ENCODE measurements at regions not wholly inside any gene's neighbourhood (a gene's known extent, or its start where the extent isn't known, plus 50 kb on each side); places are given as distances from the start of the nearest gene placed in this dataset.
"Not testable (repeated sequence)": the region's sequence is repeated elsewhere in the genome, so short reads cannot be mapped to it uniquely, and the experiment has no call there.

DNA sequence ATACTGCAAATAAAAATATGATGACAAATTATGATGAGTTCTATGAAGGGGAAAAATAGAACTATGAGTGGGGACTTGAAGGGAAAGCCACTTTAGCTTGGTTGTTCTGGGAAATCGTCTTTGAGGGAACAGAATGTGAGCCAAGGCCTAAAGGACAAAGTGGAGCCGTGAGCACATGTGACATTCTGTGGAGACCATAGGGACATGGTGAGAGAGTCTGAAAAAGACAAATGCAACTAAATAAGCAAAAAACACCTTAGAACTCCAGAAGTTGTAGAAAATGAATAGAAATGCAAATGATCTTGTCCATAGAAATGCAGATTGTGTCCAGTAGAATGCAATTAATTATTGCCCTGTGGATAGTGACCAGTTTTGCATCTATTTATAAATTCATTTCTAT lies 86.8 kb upstream of the ANKRD10 start:
- Mint-ChIP-seq H3K9me3 (ENCODE audit: low read depth) (no peaks in the 10 kb centered on the region), H3K4me3 (no peak overlapping the region), H3K27me3 (peaks cover 19% of the 10 kb centered on the region), H3K36me3 (ENCODE audit: low read depth) (no peaks in the 10 kb centered on the region), H3K4me1 (no peaks in the 10 kb centered on the region), H3K27ac (no peak overlapping the region)
- DNase-seq = no peak
- ATAC-seq = no peak
- ChIA-PET CTCF (no interaction called here), POLR2A (no interaction called here)
- intact Hi-C loops (cut with DNase I, micrococcal nuclease) = no loop called here

DNA sequence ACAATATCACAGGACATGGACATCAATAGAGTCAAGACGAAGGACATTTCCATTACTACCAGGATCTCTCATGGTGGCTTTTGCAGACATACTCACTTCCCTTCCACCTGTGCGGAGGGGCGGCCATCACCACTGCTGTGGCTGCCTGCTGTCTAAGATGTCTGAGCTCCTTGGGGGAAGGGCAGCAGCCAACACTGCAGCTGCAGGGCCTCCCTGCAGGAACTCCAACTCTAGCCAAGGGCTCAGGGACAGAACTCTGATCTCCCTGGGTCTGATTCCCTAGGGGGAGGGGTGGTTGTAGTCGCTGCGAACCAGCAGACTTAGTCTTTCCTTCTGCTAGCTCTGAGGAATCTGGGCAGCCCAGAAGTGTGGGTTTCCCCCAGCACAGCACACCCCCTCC lies 78.9 kb upstream of the ANKRD10 start:
- ChIA-PET CTCF (interaction anchor here (1.0 kb wide), 1 partner anchor 74 kb away, joined by 3 read pairs; no protein-coding TSS in a partner anchor), POLR2A (interaction anchor here (0.6 kb wide), 1 partner anchor 73 kb away, joined by 6 read pairs; no protein-coding TSS in a partner anchor)
- DNase-seq (no peak), ATAC-seq (no peak)
- Mint-ChIP-seq H3K4me3 (no peak overlapping the region), H3K4me1 (no peaks in the 10 kb centered on the region), H3K27ac (no peak overlapping the region), H3K9me3 (ENCODE audit: low read depth) (no peaks in the 10 kb centered on the region), H3K36me3 (ENCODE audit: low read depth) (no peaks in the 10 kb centered on the region), H3K27me3 (peaks cover 44% of the 10 kb centered on the region)
- intact Hi-C loops (cut with DNase I, micrococcal nuclease) = no loop called here

GRCh38 chr13:110991991-110992508 lies 77.2 kb upstream of the ANKRD10 start:
- H3K27me3 Mint-ChIP-seq = peaks cover 44% of the 10 kb centered on the region
- H3K36me3 Mint-ChIP-seq (ENCODE audit: low read depth) = no peaks in the 10 kb centered on the region
- CTCF ChIA-PET = no interaction called here

DNA sequence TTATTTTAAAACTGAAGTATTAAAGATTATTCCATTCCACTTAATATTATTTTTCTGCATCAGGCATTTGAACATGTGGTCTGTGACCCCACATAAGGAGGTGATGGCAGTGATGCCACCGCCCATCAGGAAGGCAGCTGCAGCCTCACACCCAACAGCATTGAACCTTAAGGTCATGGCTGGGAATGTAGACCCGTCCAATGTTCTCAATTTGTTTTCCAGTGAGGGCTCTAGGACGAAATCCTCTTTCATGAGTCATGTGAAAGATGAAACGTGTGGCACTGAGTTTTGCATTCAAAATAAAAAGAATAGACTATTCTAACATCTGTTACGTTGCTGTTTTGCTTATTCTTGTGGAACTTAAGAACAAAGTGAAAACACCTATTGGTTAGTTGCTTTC lies 74.5 kb upstream of the ANKRD10 start:
- CTCF ChIA-PET = no interaction called here
- Mint-ChIP-seq H3K27ac (no peak overlapping the region), H3K9me3 (ENCODE audit: low read depth) (no peaks in the 10 kb centered on the region), H3K4me1 (no peaks in the 10 kb centered on the region), H3K27me3 (peaks cover 34% of the 10 kb centered on the region), H3K4me3 (no peak overlapping the region), H3K36me3 (ENCODE audit: low read depth) (no peaks in the 10 kb centered on the region)
- ATAC-seq (no peak), DNase-seq (no peak)
- POLR2A ChIA-PET = no interaction called here
- intact Hi-C loops (cut with DNase I, micrococcal nuclease) = no loop called here

More at GRCh38 chr13:110991991-110992508, 77.2 kb upstream of the ANKRD10 start:
- H3K27ac Mint-ChIP-seq = no peak overlapping the region
- POLR2A ChIA-PET = no interaction called here
- H3K9me3 Mint-ChIP-seq (ENCODE audit: low read depth) = no peaks in the 10 kb centered on the region
- H3K4me3 Mint-ChIP-seq = no peak overlapping the region
- ATAC-seq = no peak
- intact Hi-C loops (cut with DNase I, micrococcal nuclease) = no loop called here
- no peak for DNase-seq
- no peaks in the 10 kb centered on the region for H3K4me1 Mint-ChIP-seq

GRCh38 chr13:110985541-110985940 lies 70.7 kb upstream of the ANKRD10 start:
- Mint-ChIP-seq H3K36me3 (ENCODE audit: low read depth) (no peaks in the 10 kb centered on the region), H3K9me3 (ENCODE audit: low read depth) (no peaks in the 10 kb centered on the region), H3K27me3 (peaks cover 41% of the 10 kb centered on the region), H3K27ac (no peak overlapping the region), H3K4me1 (no peaks in the 10 kb centered on the region), H3K4me3 (no peak overlapping the region)
- POLR2A ChIA-PET = no interaction called here
- DNase-seq (no peak), ATAC-seq (no peak)
- CTCF ChIA-PET = interaction anchor here (1.1 to 2.3 kb wide), 4 partner anchors 9 to 82 kb away, joined by 3 to 8 read pairs (median 4); no protein-coding TSS in a partner anchor
- intact Hi-C loops (cut with DNase I, micrococcal nuclease) = no loop called here

DNA sequence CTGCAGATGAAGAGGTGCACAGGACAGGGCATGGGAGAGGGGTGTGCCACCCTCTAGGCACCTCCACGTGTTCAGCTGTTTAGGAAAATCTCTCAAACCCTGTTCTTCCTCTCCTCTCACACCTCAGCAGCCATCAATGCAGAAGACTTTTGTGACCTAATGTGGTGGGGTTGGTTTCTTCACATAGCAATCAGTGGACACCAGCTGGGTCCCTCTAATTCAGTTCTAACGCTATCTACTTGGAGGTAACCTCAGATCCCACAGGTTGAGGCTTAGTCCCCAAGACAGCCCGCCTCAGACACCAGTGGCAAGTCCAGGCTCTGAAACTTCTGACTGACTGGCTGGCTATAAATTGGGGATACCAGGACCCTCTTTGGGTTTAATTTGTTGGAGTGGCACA lies 69.9 kb upstream of the ANKRD10 start:
- no peak for ATAC-seq
- CTCF ChIA-PET = interaction anchor here (0.6 to 2.3 kb wide), 3 partner anchors 12 to 83 kb away, joined by 4 to 8 read pairs (median 5); no protein-coding TSS in a partner anchor
- Mint-ChIP-seq H3K4me1 (no peaks in the 10 kb centered on the region), H3K4me3 (no peak overlapping the region), H3K27ac (no peak overlapping the region), H3K9me3 (ENCODE audit: low read depth) (no peaks in the 10 kb centered on the region), H3K27me3 (peaks cover 39% of the 10 kb centered on the region), H3K36me3 (ENCODE audit: low read depth) (no peaks in the 10 kb centered on the region)
- no peak for DNase-seq
- intact Hi-C loops (cut with DNase I, micrococcal nuclease) = no loop called here
- POLR2A ChIA-PET = no interaction called here

- Mint-ChIP-seq H3K4me3 (no peak overlapping the region), H3K36me3 (ENCODE audit: low read depth) (no peaks in the 10 kb centered on the region), H3K27ac (no peak overlapping the region), H3K27me3 (peaks cover 38% of the 10 kb centered on the region), H3K9me3 (ENCODE audit: low read depth) (peaks cover 2% of the 10 kb centered on the region), H3K4me1 (no peaks in the 10 kb centered on the region)
- ATAC-seq = no peak
- intact Hi-C loops (cut with DNase I, micrococcal nuclease) = no loop called here
- DNase-seq = no peak
- CTCF ChIA-PET = interaction anchor here (0.6 to 1.4 kb wide), 2 partner anchors 71 to 83 kb away, joined by 4 to 5 read pairs; no protein-coding TSS in a partner anchor
- POLR2A ChIA-PET = no interaction called here
Measured at GRCh38 chr13:110984381-110984780, 69.5 kb upstream of the ANKRD10 start.

DNA sequence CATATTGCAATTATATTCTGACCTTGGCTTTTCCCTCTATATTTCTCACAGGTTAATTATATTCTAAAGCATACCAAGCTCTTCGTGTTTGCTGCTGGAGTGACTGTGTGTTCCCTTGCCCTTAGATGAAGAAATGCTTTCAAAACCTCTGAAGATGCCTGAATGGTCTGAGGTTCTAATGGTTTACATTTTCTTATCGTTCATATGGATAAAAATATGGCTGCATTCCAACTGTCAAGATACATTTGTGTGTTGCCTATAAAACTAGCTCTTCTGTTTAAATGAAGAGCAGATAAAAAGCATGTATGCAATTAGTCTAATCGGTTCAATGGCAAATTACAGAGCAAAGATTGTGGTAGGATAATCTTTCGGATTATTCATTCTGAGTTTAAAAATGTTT lies 68.4 kb upstream of the ANKRD10 start:
- intact Hi-C loops (cut with DNase I, micrococcal nuclease) = no loop called here
- Mint-ChIP-seq H3K9me3 (ENCODE audit: low read depth) (peaks cover 6% of the 10 kb centered on the region), H3K4me3 (no peak overlapping the region), H3K27me3 (peaks cover 41% of the 10 kb centered on the region), H3K27ac (no peak overlapping the region), H3K36me3 (ENCODE audit: low read depth) (no peaks in the 10 kb centered on the region), H3K4me1 (no peaks in the 10 kb centered on the region)
- ChIA-PET CTCF (interaction anchor here (0.6 kb wide), 1 partner anchor 38 kb away, joined by 3 read pairs; no protein-coding TSS in a partner anchor), POLR2A (no interaction called here)
- ATAC-seq (no peak), DNase-seq (no peak)

DNA sequence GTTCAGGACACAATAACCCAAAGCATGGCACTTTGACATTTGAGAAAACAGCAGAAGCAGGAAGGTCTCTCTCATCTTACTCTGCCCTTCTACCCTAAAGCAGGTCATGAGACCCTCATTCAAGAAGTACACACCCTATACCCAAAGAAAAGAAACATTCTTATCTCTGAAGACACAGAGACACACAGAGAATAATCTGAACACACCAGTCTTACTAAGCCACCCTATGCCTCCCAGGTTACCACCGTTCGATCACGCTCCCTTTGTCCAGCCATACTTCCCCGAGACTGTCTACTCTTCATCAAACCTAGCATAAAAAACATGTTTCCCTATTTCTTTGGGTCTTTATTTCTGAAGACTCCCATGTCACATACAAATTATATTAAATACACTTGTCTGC lies 66.5 kb upstream of the ANKRD10 start:
- no peak overlapping the region for H3K27ac Mint-ChIP-seq
- H3K9me3 Mint-ChIP-seq (ENCODE audit: low read depth) = peaks cover 6% of the 10 kb centered on the region
- no peaks in the 10 kb centered on the region for H3K4me1 Mint-ChIP-seq
- ChIA-PET CTCF (no interaction called here), POLR2A (no interaction called here)
- peaks cover 2% of the 10 kb centered on the region for H3K36me3 Mint-ChIP-seq (ENCODE audit: low read depth)
- ATAC-seq (no peak), DNase-seq (no peak)
- no peak overlapping the region for H3K4me3 Mint-ChIP-seq
- intact Hi-C loops (cut with DNase I, micrococcal nuclease) = no loop called here
- H3K27me3 Mint-ChIP-seq = peaks cover 41% of the 10 kb centered on the region

GRCh38 chr13:110980921-110981320 lies 66.1 kb upstream of the ANKRD10 start:
- peaks cover 6% of the 10 kb centered on the region for H3K9me3 Mint-ChIP-seq (ENCODE audit: low read depth)
- DNase-seq (no peak), ATAC-seq (no peak)
- H3K27ac Mint-ChIP-seq = no peak overlapping the region
- ChIA-PET CTCF (no interaction called here), POLR2A (interaction anchor here (0.6 kb wide), 1 partner anchor 171 kb away, joined by 6 read pairs; no protein-coding TSS in a partner anchor)
- H3K36me3 Mint-ChIP-seq (ENCODE audit: low read depth) = peaks cover 2% of the 10 kb centered on the region
- intact Hi-C loops (cut with DNase I, micrococcal nuclease) = no loop called here
- no peaks in the 10 kb centered on the region for H3K4me1 Mint-ChIP-seq
- H3K4me3 Mint-ChIP-seq = no peak overlapping the region
- peaks cover 46% of the 10 kb centered on the region for H3K27me3 Mint-ChIP-seq

GRCh38 chr13:110979149-110979548 lies 64.3 kb upstream of the ANKRD10 start:
- intact Hi-C loops (cut with DNase I, micrococcal nuclease); DNase-seq; H3K9me3 Mint-ChIP-seq (ENCODE audit: low read depth); H3K36me3 Mint-ChIP-seq (ENCODE audit: low read depth); ATAC-seq; H3K27ac Mint-ChIP-seq; H3K4me3 Mint-ChIP-seq; H3K4me1 Mint-ChIP-seq; POLR2A ChIA-PET: not testable (repeated sequence)
- H3K27me3 Mint-ChIP-seq = peaks cover 45% of the 10 kb centered on the region
- CTCF ChIA-PET = interaction anchor here (0.9 kb wide), 1 partner anchor 52 kb away, joined by 3 read pairs; no protein-coding TSS in a partner anchor

DNA sequence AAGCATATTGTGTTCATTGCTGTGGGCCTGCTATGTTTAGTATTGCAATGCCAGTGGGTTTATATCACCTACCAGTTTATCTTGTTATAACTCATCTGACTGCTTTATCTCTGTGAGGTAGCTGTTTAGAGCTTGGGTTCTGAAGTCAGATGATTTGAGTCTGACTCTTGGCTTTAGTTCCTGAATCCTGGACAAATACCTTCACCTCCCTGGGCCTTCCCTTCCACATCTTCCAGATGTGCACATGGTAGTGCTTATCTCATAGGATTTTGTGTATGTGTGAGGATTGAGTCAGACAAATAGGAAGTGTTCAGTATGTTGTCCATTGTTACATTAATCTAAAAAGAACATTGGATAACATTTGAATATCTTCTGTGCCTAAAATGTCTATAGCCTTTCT lies 63.5 kb upstream of the ANKRD10 start:
- H3K27ac Mint-ChIP-seq = no peak overlapping the region
- peaks cover 2% of the 10 kb centered on the region for H3K36me3 Mint-ChIP-seq (ENCODE audit: low read depth)
- peaks cover 7% of the 10 kb centered on the region for H3K9me3 Mint-ChIP-seq (ENCODE audit: low read depth)
- CTCF ChIA-PET = interaction anchor here (0.9 kb wide), 1 partner anchor 53 kb away, joined by 3 read pairs; no protein-coding TSS in a partner anchor
- intact Hi-C loops (cut with DNase I, micrococcal nuclease) = no loop called here
- H3K4me3 Mint-ChIP-seq = no peak overlapping the region
- no peak for DNase-seq
- H3K4me1 Mint-ChIP-seq = peaks cover 3% of the 10 kb centered on the region
- no peak for ATAC-seq
- peaks cover 43% of the 10 kb centered on the region for H3K27me3 Mint-ChIP-seq
- POLR2A ChIA-PET = no interaction called here
